ENCODE measurements at regions not wholly inside any gene's neighbourhood (a gene's known extent, or its start where the extent isn't known, plus 50 kb on each side); places are given as distances from the start of the nearest gene placed in this dataset.

GRCh38 chr9:82201196-82201595 lies 212.6 kb downstream of the SPATA31D1 start:
- H3K4me1 Mint-ChIP-seq (ENCODE audit: low read depth) = no peaks in the 10 kb centered on the region
- no peaks in the 10 kb centered on the region for H3K9me3 Mint-ChIP-seq
- no peaks in the 10 kb centered on the region for H3K27me3 Mint-ChIP-seq
- no peaks in the 10 kb centered on the region for H3K36me3 Mint-ChIP-seq (ENCODE audit: low read depth)
- no peak overlapping the region for H3K4me3 Mint-ChIP-seq
- H3K27ac Mint-ChIP-seq = no peak overlapping the region

GRCh38 chr9:82202808-82203207 lies 214.2 kb downstream of the SPATA31D1 start:
- H3K36me3 Mint-ChIP-seq (ENCODE audit: low read depth) = no peaks in the 10 kb centered on the region
- no peak overlapping the region for H3K4me3 Mint-ChIP-seq
- H3K9me3 Mint-ChIP-seq = no peaks in the 10 kb centered on the region
- H3K4me1 Mint-ChIP-seq (ENCODE audit: low read depth) = no peaks in the 10 kb centered on the region
- H3K27me3 Mint-ChIP-seq = no peaks in the 10 kb centered on the region
- no peak overlapping the region for H3K27ac Mint-ChIP-seq

- Mint-ChIP-seq H3K9me3 (peaks cover 10% of the 10 kb centered on the region), H3K4me1 (ENCODE audit: low read depth) (peaks cover 9% of the 10 kb centered on the region), H3K4me3 (no peak overlapping the region), H3K27me3 (no peaks in the 10 kb centered on the region), H3K36me3 (ENCODE audit: low read depth) (no peaks in the 10 kb centered on the region), H3K27ac (no peak overlapping the region)
These were observed 217.9 kb downstream of the SPATA31D1 start for GRCh38 chr9:82206490-82206889.

GRCh38 chr9:82206946-82207345 lies 218.4 kb downstream of the SPATA31D1 start:
- Mint-ChIP-seq H3K4me1 (ENCODE audit: low read depth) (peaks cover 9% of the 10 kb centered on the region), H3K27me3 (no peaks in the 10 kb centered on the region), H3K9me3 (peaks cover 10% of the 10 kb centered on the region), H3K4me3 (no peak overlapping the region), H3K36me3 (ENCODE audit: low read depth) (no peaks in the 10 kb centered on the region), H3K27ac (no peak overlapping the region)

- H3K4me1 Mint-ChIP-seq (ENCODE audit: low read depth) = peaks cover 9% of the 10 kb centered on the region
- no peaks in the 10 kb centered on the region for H3K36me3 Mint-ChIP-seq (ENCODE audit: low read depth)
- no peak overlapping the region for H3K4me3 Mint-ChIP-seq
- peaks cover 10% of the 10 kb centered on the region for H3K9me3 Mint-ChIP-seq
- no peaks in the 10 kb centered on the region for H3K27me3 Mint-ChIP-seq
- no peak overlapping the region for H3K27ac Mint-ChIP-seq
These were observed 220.3 kb downstream of the SPATA31D1 start for GRCh38 chr9:82208741-82209450.

- Mint-ChIP-seq H3K4me3 (no peak overlapping the region), H3K4me1 (ENCODE audit: low read depth) (peaks cover 9% of the 10 kb centered on the region), H3K9me3 (peaks cover 10% of the 10 kb centered on the region), H3K27me3 (no peaks in the 10 kb centered on the region), H3K27ac (no peak overlapping the region), H3K36me3 (ENCODE audit: low read depth) (no peaks in the 10 kb centered on the region)
These were observed 221.4 kb downstream of the SPATA31D1 start for GRCh38 chr9:82209797-82210470.

GRCh38 chr9:82212885-82213284 lies 224.3 kb downstream of the SPATA31D1 start:
- H3K4me1 Mint-ChIP-seq (ENCODE audit: low read depth) = peaks cover 9% of the 10 kb centered on the region
- H3K27ac Mint-ChIP-seq = no peak overlapping the region
- H3K27me3 Mint-ChIP-seq = no peaks in the 10 kb centered on the region
- peaks cover 14% of the 10 kb centered on the region for H3K9me3 Mint-ChIP-seq
- H3K36me3 Mint-ChIP-seq (ENCODE audit: low read depth) = no peaks in the 10 kb centered on the region
- no peak overlapping the region for H3K4me3 Mint-ChIP-seq

GRCh38 chr9:82216435-82216834 lies 227.9 kb downstream of the SPATA31D1 start:
- Mint-ChIP-seq H3K9me3 (peaks cover 9% of the 10 kb centered on the region), H3K4me1 (ENCODE audit: low read depth) (no peaks in the 10 kb centered on the region), H3K4me3 (no peak overlapping the region), H3K36me3 (ENCODE audit: low read depth) (no peaks in the 10 kb centered on the region), H3K27ac (no peak overlapping the region), H3K27me3 (no peaks in the 10 kb centered on the region)

GRCh38 chr9:82223442-82223841 lies 234.9 kb downstream of the SPATA31D1 start:
- H3K36me3 Mint-ChIP-seq (ENCODE audit: low read depth) = no peaks in the 10 kb centered on the region
- no peak overlapping the region for H3K27ac Mint-ChIP-seq

GRCh38 chr9:82231411-82231810 lies 242.8 kb downstream of the SPATA31D1 start:
- no peak overlapping the region for H3K27ac Mint-ChIP-seq
- H3K4me3 Mint-ChIP-seq = no peak overlapping the region
- H3K36me3 Mint-ChIP-seq (ENCODE audit: low read depth) = peaks cover 4% of the 10 kb centered on the region
- H3K4me1 Mint-ChIP-seq (ENCODE audit: low read depth) = no peaks in the 10 kb centered on the region
- no peaks in the 10 kb centered on the region for H3K27me3 Mint-ChIP-seq
- H3K9me3 Mint-ChIP-seq = peaks cover 14% of the 10 kb centered on the region

More at GRCh38 chr9:82223442-82223841, 234.9 kb downstream of the SPATA31D1 start:
- H3K27me3 Mint-ChIP-seq = no peaks in the 10 kb centered on the region
- no peak overlapping the region for H3K4me3 Mint-ChIP-seq
- H3K4me1 Mint-ChIP-seq (ENCODE audit: low read depth) = no peaks in the 10 kb centered on the region
- peaks cover 8% of the 10 kb centered on the region for H3K9me3 Mint-ChIP-seq

GRCh38 chr9:82234160-82234943 lies 245.8 kb downstream of the SPATA31D1 start:
- H3K4me1 Mint-ChIP-seq (ENCODE audit: low read depth) = no peaks in the 10 kb centered on the region
- H3K27me3 Mint-ChIP-seq = no peaks in the 10 kb centered on the region
- H3K9me3 Mint-ChIP-seq = peaks cover 18% of the 10 kb centered on the region
- peaks cover 4% of the 10 kb centered on the region for H3K36me3 Mint-ChIP-seq (ENCODE audit: low read depth)
- H3K4me3 Mint-ChIP-seq = no peak overlapping the region
- H3K27ac Mint-ChIP-seq = no peak overlapping the region

- no peaks in the 10 kb centered on the region for H3K27me3 Mint-ChIP-seq
- no peak overlapping the region for H3K4me3 Mint-ChIP-seq
- H3K4me1 Mint-ChIP-seq (ENCODE audit: low read depth) = no peaks in the 10 kb centered on the region
- no peaks in the 10 kb centered on the region for H3K36me3 Mint-ChIP-seq (ENCODE audit: low read depth)
- H3K27ac Mint-ChIP-seq = no peak overlapping the region
- peaks cover 21% of the 10 kb centered on the region for H3K9me3 Mint-ChIP-seq
These were observed 253.9 kb downstream of the SPATA31D1 start for GRCh38 chr9:82242285-82242963.

GRCh38 chr9:82247318-82247717 lies 258.7 kb downstream of the SPATA31D1 start:
- Mint-ChIP-seq H3K9me3 (peaks cover 8% of the 10 kb centered on the region), H3K4me3 (no peak overlapping the region), H3K36me3 (ENCODE audit: low read depth) (no peaks in the 10 kb centered on the region), H3K27ac (no peak overlapping the region), H3K4me1 (ENCODE audit: low read depth) (no peaks in the 10 kb centered on the region), H3K27me3 (no peaks in the 10 kb centered on the region)

- H3K36me3 Mint-ChIP-seq (ENCODE audit: low read depth) = no peaks in the 10 kb centered on the region
- H3K4me3 Mint-ChIP-seq = no peak overlapping the region
- no peaks in the 10 kb centered on the region for H3K4me1 Mint-ChIP-seq (ENCODE audit: low read depth)
- H3K27me3 Mint-ChIP-seq = no peaks in the 10 kb centered on the region
- H3K9me3 Mint-ChIP-seq = no peaks in the 10 kb centered on the region
- no peak overlapping the region for H3K27ac Mint-ChIP-seq
These were observed 263.5 kb downstream of the SPATA31D1 start for GRCh38 chr9:82252116-82252515.
